PC-9 (cell line): ENCODE measurements at regions not wholly inside any gene's neighbourhood (a gene's known extent, or its start where the extent isn't known, plus 50 kb on each side); places are given as distances from the start of the nearest gene placed in this dataset.

Source experiments
- BruUV-seq: library from RNA; stranded (reverse); fragments of 400-500 nt; replicated peaks from 2 replicates; lab custom pipeline; 2021; lab: Mats Ljungman, UMichigan
- CTCF ChIA-PET: fragments of 300-600 bp; sonication (Branson Sonifier 250); formaldehyde crosslinking; loops from one replicate; lab custom pipeline; 2022; ENCODE audit warnings: antibody characterized with exemption; lab: Charles Lee
- POLR2A ChIA-PET: fragments of 300-600 bp; sonication (Branson Sonifier 250); formaldehyde crosslinking; loops from one replicate; lab custom pipeline; 2022; ENCODE audit warnings: antibody characterized with exemption; ENCODE audit not compliant: unreplicated experiment; lab: Charles Lee
- DNase-seq, 2 experiments: peaks; one replicate each; pipeline versions ENCODE4 v3.0.0 to v3.0.0-alpha.2; 2015 to 2022; ENCODE audit warnings: mixed read lengths in 1 of 2
- H2AFZ ChIP-seq: fragments of 200-600 bp; sonication (generic); 2 replicates; pipeline ENCODE4 v1.8.1; 2017; ENCODE audit warnings: antibody characterized with exemption
- H3F3A ChIP-seq: fragments of 200-600 bp; sonication (generic); 2 replicates; pipeline ENCODE4 v1.8.1; 2017; ENCODE audit warnings: antibody characterized with exemption, mild to moderate bottlenecking, low read depth; ENCODE audit not compliant: insufficient read depth
- H3K27ac ChIP-seq: fragments of 200-600 bp; sonication (generic); 2 replicates; pipeline ENCODE4 v1.6.1; 2016; ENCODE audit warnings: mixed run types
- H3K27me3 ChIP-seq: fragments of 200-600 bp; sonication (generic); 2 replicates; pipeline ENCODE4 v1.6.1; 2016; ENCODE audit warnings: low read depth, mixed run types; ENCODE audit not compliant: insufficient read depth
- H3K36me3 ChIP-seq: fragments of 200-600 bp; sonication (generic); 2 replicates; pipeline ENCODE4 v1.6.1; 2016; ENCODE audit warnings: low read depth, mixed run types
- H3K4me1 ChIP-seq: fragments of 200-600 bp; sonication (generic); replicated peaks from 2 replicates; pipeline ENCODE4 v1.6.1; 2016; ENCODE audit warnings: mixed run types; ENCODE audit not compliant: insufficient read depth
- H3K4me2 ChIP-seq: fragments of 200-600 bp; sonication (generic); 2 replicates; pipeline ENCODE4 v1.6.1; 2017; ENCODE audit warnings: mixed run types
- H3K4me3 ChIP-seq: fragments of 200-600 bp; sonication (generic); 2 replicates; pipeline ENCODE4 v1.6.1; 2016; ENCODE audit warnings: mixed run types
- H3K79me2 ChIP-seq: fragments of 200-600 bp; sonication (generic); 2 replicates; pipeline ENCODE4 v1.6.1; 2017; ENCODE audit warnings: low read depth, mixed run types
- H3K9me2 ChIP-seq: fragments of 200-600 bp; sonication (generic); 2 replicates; pipeline ENCODE4 v1.8.1; 2017; ENCODE audit warnings: mild to moderate bottlenecking; ENCODE audit not compliant: insufficient read depth
- H3K9me3 ChIP-seq: fragments of 200-600 bp; sonication (generic); 2 replicates; pipeline ENCODE4 v1.8.1; 2016; ENCODE audit warnings: low read depth; ENCODE audit not compliant: insufficient read depth
- H4K20me1 ChIP-seq: fragments of 200-600 bp; sonication (generic); 2 replicates; pipeline ENCODE4 v1.8.1; 2017; ENCODE audit not compliant: insufficient read depth
- EZH2 ChIP-seq: fragments of 200-600 bp; sonication (generic); IDR thresholded peaks from 2 replicates; pipeline ENCODE4 v1.8.0; 2017; ENCODE audit warnings: antibody characterized with exemption, low read depth
- intact Hi-C: fragments of 100-400 bp; cut with micrococcal nuclease; formaldehyde crosslinking; loops from one replicate; pipeline ENCODE4 v1.10.0; 2022; ENCODE audit not compliant: unreplicated experiment
- TF ChIP-seq, protein P1 (sequence below): fragments of 200-600 bp; sonication (generic); conservative IDR thresholded peaks from 2 replicates; pipeline ENCODE4 v1.6.1; 2017; ENCODE audit warnings: mixed run types, antibody characterized with exemption, mild to moderate bottlenecking, moderate library complexity

- Histone ChIP-seq H3K36me3 (no peaks in the 10 kb centered on the region), H3K4me1 (no peaks in the 10 kb centered on the region), H3K9me2 (no peaks in the 10 kb centered on the region), H3K4me3 (no peak overlapping the region), H3K4me2 (no peak overlapping the region), H3K27ac (no peak overlapping the region), H3K79me2 (no peaks in the 10 kb centered on the region), H4K20me1 (no peaks in the 10 kb centered on the region), H2AFZ (no peak overlapping the region), H3K27me3 (peaks cover 8% of the 10 kb centered on the region; the same call in 1 of the 2 replicates), H3F3A (no peaks in the 10 kb centered on the region), H3K9me3 (no peaks in the 10 kb centered on the region)
- CTCF ChIA-PET = no interaction called here
- intact Hi-C loops = no loop called here
- no peak for TF ChIP-seq EZH2
- TF ChIP-seq, protein P1, sequence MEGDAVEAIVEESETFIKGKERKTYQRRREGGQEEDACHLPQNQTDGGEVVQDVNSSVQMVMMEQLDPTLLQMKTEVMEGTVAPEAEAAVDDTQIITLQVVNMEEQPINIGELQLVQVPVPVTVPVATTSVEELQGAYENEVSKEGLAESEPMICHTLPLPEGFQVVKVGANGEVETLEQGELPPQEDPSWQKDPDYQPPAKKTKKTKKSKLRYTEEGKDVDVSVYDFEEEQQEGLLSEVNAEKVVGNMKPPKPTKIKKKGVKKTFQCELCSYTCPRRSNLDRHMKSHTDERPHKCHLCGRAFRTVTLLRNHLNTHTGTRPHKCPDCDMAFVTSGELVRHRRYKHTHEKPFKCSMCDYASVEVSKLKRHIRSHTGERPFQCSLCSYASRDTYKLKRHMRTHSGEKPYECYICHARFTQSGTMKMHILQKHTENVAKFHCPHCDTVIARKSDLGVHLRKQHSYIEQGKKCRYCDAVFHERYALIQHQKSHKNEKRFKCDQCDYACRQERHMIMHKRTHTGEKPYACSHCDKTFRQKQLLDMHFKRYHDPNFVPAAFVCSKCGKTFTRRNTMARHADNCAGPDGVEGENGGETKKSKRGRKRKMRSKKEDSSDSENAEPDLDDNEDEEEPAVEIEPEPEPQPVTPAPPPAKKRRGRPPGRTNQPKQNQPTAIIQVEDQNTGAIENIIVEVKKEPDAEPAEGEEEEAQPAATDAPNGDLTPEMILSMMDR = no peak
- POLR2A ChIA-PET = no interaction called here
- BruUV-seq = no TSS peak
- DNase-seq = no peak
Measured at GRCh38 chr2:204240961-204241360, 304.3 kb upstream of the PARD3B start.

DNA sequence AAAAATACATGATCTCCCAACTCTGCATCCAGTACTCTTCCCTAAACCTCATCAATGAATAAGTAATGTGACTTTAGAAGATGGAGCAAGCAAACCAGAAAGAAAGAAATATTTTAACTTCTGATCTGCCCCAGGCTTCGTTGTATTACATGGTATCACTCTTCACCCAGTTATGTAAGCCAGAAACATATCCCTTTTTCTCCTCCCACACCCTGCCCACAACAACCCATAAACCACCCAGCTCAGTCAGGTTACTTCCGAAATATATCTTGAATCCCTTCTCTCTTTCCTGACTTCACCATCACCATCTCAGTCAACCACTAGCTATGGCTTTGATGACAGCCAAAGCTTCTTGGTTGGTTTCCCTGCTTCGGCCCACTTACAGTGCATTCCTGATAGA, 295.8 kb upstream of the PARD3B start:
- POLR2A ChIA-PET = no interaction called here
- CTCF ChIA-PET = no interaction called here
- Histone ChIP-seq H4K20me1 (no peaks in the 10 kb centered on the region), H3K9me2 (no peaks in the 10 kb centered on the region), H3K9me3 (no peaks in the 10 kb centered on the region), H3F3A (no peaks in the 10 kb centered on the region), H3K4me3 (no peak overlapping the region), H3K27me3 (no peaks in the 10 kb centered on the region), H3K4me1 (no peaks in the 10 kb centered on the region), H3K79me2 (no peaks in the 10 kb centered on the region), H2AFZ (no peak overlapping the region), H3K4me2 (no peak overlapping the region), H3K27ac (no peak overlapping the region), H3K36me3 (no peaks in the 10 kb centered on the region)
- TF ChIP-seq, protein P1 = no peak
- TF ChIP-seq EZH2 = no peak
- intact Hi-C loops = no loop called here
- no peak for DNase-seq
- no TSS peak for BruUV-seq

- intact Hi-C loops = no loop called here
- Histone ChIP-seq H3K9me2 (no peaks in the 10 kb centered on the region), H3F3A (no peaks in the 10 kb centered on the region), H4K20me1 (no peaks in the 10 kb centered on the region), H3K4me1 (no peaks in the 10 kb centered on the region), H3K36me3 (no peaks in the 10 kb centered on the region), H3K4me3 (no peak overlapping the region), H3K9me3 (no peaks in the 10 kb centered on the region), H3K27me3 (no peaks in the 10 kb centered on the region), H2AFZ (no peak overlapping the region), H3K79me2 (no peaks in the 10 kb centered on the region), H3K4me2 (no peak overlapping the region), H3K27ac (no peak overlapping the region)
- BruUV-seq = no TSS peak
- TF ChIP-seq, protein P1 = no peak
- TF ChIP-seq EZH2 = no peak
- ChIA-PET CTCF (no interaction called here), POLR2A (no interaction called here)
- no peak for DNase-seq
Measured at GRCh38 chr2:204250692-204251091, 294.6 kb upstream of the PARD3B start.
